ENCODE measurements at regions not wholly inside any gene's neighbourhood (a gene's known extent, or its start where the extent isn't known, plus 50 kb on each side); places are given as distances from the start of the nearest gene placed in this dataset.

DNA sequence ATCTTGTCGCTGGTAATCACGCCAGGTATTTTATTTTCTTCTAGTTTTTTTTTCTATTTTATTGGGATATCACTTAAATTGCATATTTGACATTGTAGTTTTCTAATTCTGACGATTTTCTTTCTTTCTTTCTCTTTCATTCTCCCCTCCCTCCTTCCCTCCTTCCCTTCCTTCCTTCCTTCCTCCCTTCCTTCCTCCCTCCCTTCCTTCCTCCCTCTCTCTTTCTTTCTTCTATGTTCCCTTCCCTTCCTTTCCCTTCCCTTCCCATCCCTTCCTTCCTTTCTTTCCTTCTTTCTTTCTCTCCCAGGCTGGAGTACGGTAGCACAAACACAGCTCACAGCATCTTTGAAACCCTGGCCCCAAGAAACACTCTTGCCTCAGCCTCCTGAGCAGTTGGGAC lies 100.6 kb upstream of the BCL6 start:
- 80% methylated on average over 4 of the region's 4 CpGs for WGBS

DNA sequence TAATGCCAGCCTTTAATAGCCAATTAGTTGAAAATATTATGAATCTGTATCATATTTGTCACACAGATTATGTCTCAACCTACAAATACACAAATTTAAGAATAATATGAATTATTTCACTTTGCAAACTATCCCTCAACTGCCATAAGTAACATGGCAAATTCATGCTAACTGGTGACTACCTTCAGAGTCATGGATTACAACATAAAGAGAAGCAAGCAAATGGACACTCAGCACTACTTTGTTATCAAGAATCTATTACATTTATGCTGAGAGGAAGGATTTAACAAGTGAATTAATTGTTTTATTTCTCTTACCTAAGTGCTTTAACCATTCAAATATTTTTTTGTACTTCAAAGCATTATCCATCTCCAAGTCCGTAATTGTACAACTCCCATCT lies 103.1 kb upstream of the BCL6 start:
- TF ChIP-seq, protein P1, sequence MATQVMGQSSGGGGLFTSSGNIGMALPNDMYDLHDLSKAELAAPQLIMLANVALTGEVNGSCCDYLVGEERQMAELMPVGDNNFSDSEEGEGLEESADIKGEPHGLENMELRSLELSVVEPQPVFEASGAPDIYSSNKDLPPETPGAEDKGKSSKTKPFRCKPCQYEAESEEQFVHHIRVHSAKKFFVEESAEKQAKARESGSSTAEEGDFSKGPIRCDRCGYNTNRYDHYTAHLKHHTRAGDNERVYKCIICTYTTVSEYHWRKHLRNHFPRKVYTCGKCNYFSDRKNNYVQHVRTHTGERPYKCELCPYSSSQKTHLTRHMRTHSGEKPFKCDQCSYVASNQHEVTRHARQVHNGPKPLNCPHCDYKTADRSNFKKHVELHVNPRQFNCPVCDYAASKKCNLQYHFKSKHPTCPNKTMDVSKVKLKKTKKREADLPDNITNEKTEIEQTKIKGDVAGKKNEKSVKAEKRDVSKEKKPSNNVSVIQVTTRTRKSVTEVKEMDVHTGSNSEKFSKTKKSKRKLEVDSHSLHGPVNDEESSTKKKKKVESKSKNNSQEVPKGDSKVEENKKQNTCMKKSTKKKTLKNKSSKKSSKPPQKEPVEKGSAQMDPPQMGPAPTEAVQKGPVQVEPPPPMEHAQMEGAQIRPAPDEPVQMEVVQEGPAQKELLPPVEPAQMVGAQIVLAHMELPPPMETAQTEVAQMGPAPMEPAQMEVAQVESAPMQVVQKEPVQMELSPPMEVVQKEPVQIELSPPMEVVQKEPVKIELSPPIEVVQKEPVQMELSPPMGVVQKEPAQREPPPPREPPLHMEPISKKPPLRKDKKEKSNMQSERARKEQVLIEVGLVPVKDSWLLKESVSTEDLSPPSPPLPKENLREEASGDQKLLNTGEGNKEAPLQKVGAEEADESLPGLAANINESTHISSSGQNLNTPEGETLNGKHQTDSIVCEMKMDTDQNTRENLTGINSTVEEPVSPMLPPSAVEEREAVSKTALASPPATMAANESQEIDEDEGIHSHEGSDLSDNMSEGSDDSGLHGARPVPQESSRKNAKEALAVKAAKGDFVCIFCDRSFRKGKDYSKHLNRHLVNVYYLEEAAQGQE (IDR thresholded peaks at IDR 0.05), result no peak
- no peak for TF ChIP-seq NR2F2 (IDR thresholded peaks at IDR 0.05)
- WGBS, result 97% methylated on average over 1 of the region's 1 CpG
- Histone ChIP-seq H3K36me3 (ENCODE audit: control insufficient read depth in 4 of 4, insufficient read depth in 3 of 4, low read depth in 1 of 4, low read length in 3 of 4) (no peaks in the 10 kb centered on the region), H3K9me3 (ENCODE audit: control insufficient read depth in 4 of 4, low read length in 3 of 4) (no peaks in the 10 kb centered on the region), H3K4me1 (ENCODE audit: control insufficient read depth in 4 of 4, insufficient read depth in 4 of 4, low read length in 3 of 4) (no peaks in the 10 kb centered on the region), H3K4me3 (ENCODE audit: low read depth in 1 of 3, low read length in 3 of 3) (no peak overlapping the region), H3K27ac (ENCODE audit: low read depth in 1 of 2, low read length in 2 of 2) (no peak overlapping the region), H3K9ac (ENCODE audit: low read depth in 1 of 2, low read length in 2 of 2) (no peak overlapping the region), H3K27me3 (ENCODE audit: control insufficient read depth in 4 of 4, insufficient read depth in 4 of 4, low read length in 3 of 4) (no peaks in the 10 kb centered on the region)
- DNase-seq (ENCODE audit: low spot score), result no peak

More for the DNA sequence above, 100.6 kb upstream of the BCL6 start:
- no peaks in the 10 kb centered on the region for H3K27me3 ChIP-seq (ENCODE audit: control insufficient read depth in 4 of 4, insufficient read depth in 4 of 4, low read length in 3 of 4)
- DNase-seq (ENCODE audit: low spot score), result no peak
- H3K27ac ChIP-seq (ENCODE audit: low read depth in 1 of 2, low read length in 2 of 2), result no peak overlapping the region
- no peaks in the 10 kb centered on the region for H3K9me3 ChIP-seq (ENCODE audit: control insufficient read depth in 4 of 4, low read length in 3 of 4)
- TF ChIP-seq, protein P2, sequence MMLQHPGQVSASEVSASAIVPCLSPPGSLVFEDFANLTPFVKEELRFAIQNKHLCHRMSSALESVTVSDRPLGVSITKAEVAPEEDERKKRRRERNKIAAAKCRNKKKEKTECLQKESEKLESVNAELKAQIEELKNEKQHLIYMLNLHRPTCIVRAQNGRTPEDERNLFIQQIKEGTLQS (IDR thresholded peaks at IDR 0.05), result no peak
- TF ChIP-seq RAD21 (IDR thresholded peaks at IDR 0.05) (no peak), RXRA (IDR thresholded peaks at IDR 0.05) (no peak), HNF4A (conservative IDR thresholded peaks at IDR 0.05) (no peak), JUND (IDR thresholded peaks at IDR 0.05) (no peak), EGR1 (IDR thresholded peaks at IDR 0.05; ENCODE audit: low read depth in 2 of 2) (no peak), HNF4G (IDR thresholded peaks at IDR 0.05) (no peak), TAF1 (conservative IDR thresholded peaks at IDR 0.05) (no peak), FOXA2 (IDR thresholded peaks at IDR 0.05) (no peak), NR2F2 (IDR thresholded peaks at IDR 0.05) (no peak), FOXA1 (IDR thresholded peaks at IDR 0.05) (no peak), YY1 (IDR thresholded peaks at IDR 0.05) (no peak), SP1 (IDR thresholded peaks at IDR 0.05) (no peak)
- TF ChIP-seq, protein P3, sequence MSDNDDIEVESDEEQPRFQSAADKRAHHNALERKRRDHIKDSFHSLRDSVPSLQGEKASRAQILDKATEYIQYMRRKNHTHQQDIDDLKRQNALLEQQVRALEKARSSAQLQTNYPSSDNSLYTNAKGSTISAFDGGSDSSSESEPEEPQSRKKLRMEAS (IDR thresholded peaks at IDR 0.05), result no peak
- TF ChIP-seq, protein P4, sequence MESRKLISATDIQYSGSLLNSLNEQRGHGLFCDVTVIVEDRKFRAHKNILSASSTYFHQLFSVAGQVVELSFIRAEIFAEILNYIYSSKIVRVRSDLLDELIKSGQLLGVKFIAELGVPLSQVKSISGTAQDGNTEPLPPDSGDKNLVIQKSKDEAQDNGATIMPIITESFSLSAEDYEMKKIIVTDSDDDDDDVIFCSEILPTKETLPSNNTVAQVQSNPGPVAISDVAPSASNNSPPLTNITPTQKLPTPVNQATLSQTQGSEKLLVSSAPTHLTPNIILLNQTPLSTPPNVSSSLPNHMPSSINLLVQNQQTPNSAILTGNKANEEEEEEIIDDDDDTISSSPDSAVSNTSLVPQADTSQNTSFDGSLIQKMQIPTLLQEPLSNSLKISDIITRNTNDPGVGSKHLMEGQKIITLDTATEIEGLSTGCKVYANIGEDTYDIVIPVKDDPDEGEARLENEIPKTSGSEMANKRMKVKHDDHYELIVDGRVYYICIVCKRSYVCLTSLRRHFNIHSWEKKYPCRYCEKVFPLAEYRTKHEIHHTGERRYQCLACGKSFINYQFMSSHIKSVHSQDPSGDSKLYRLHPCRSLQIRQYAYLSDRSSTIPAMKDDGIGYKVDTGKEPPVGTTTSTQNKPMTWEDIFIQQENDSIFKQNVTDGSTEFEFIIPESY (IDR thresholded peaks at IDR 0.05), result no peak
- TF ChIP-seq, protein P1 (IDR thresholded peaks at IDR 0.05), result no peak
- TF ChIP-seq, protein P5, sequence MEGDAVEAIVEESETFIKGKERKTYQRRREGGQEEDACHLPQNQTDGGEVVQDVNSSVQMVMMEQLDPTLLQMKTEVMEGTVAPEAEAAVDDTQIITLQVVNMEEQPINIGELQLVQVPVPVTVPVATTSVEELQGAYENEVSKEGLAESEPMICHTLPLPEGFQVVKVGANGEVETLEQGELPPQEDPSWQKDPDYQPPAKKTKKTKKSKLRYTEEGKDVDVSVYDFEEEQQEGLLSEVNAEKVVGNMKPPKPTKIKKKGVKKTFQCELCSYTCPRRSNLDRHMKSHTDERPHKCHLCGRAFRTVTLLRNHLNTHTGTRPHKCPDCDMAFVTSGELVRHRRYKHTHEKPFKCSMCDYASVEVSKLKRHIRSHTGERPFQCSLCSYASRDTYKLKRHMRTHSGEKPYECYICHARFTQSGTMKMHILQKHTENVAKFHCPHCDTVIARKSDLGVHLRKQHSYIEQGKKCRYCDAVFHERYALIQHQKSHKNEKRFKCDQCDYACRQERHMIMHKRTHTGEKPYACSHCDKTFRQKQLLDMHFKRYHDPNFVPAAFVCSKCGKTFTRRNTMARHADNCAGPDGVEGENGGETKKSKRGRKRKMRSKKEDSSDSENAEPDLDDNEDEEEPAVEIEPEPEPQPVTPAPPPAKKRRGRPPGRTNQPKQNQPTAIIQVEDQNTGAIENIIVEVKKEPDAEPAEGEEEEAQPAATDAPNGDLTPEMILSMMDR (IDR thresholded peaks at IDR 0.05; ENCODE audit: low read depth, low read length, missing input control), result no peak
- H3K36me3 ChIP-seq (ENCODE audit: control insufficient read depth in 4 of 4, insufficient read depth in 3 of 4, low read depth in 1 of 4, low read length in 3 of 4), result no peaks in the 10 kb centered on the region
- H3K9ac ChIP-seq (ENCODE audit: low read depth in 1 of 2, low read length in 2 of 2), result no peak overlapping the region
- no peaks in the 10 kb centered on the region for H3K4me1 ChIP-seq (ENCODE audit: control insufficient read depth in 4 of 4, insufficient read depth in 4 of 4, low read length in 3 of 4)
- no peak overlapping the region for H3K4me3 ChIP-seq (ENCODE audit: low read depth in 1 of 3, low read length in 3 of 3)

Data from liver (tissue), 8 donors.